ENCODE measurements at regions not wholly inside any gene's neighbourhood (a gene's known extent, or its start where the extent isn't known, plus 50 kb on each side); places are given as distances from the start of the nearest gene placed in this dataset.
A peak's percentile ranks its signal among the peaks of the same experiment; 100 is the strongest.
"Not testable (repeated sequence)": the region's sequence is repeated elsewhere in the genome, so short reads cannot be mapped to it uniquely, and the experiment has no call there.

- peak; percentile 8 for DNase-seq (ENCODE audit: low spot score)
Observed at GRCh38 chr15:54840621-54841398, 355.9 kb downstream of the RSL24D1 start.

GRCh38 chr15:54839379-54839778, 357.4 kb downstream of the RSL24D1 start:
- no peak for DNase-seq (ENCODE audit: low spot score)

- DNase-seq (ENCODE audit: low spot score) = no peak
Observed at GRCh38 chr15:54836052-54836795, 360.5 kb downstream of the RSL24D1 start.

- DNase-seq (ENCODE audit: low spot score) = no peak
Observed at GRCh38 chr15:54829821-54830220, 366.9 kb downstream of the RSL24D1 start.

GRCh38 chr15:54820811-54821210, 375.9 kb downstream of the RSL24D1 start:
- DNase-seq (ENCODE audit: low spot score) = no peak

GRCh38 chr15:54820098-54820497, 376.6 kb downstream of the RSL24D1 start:
- no peak for DNase-seq (ENCODE audit: low spot score)

DNA sequence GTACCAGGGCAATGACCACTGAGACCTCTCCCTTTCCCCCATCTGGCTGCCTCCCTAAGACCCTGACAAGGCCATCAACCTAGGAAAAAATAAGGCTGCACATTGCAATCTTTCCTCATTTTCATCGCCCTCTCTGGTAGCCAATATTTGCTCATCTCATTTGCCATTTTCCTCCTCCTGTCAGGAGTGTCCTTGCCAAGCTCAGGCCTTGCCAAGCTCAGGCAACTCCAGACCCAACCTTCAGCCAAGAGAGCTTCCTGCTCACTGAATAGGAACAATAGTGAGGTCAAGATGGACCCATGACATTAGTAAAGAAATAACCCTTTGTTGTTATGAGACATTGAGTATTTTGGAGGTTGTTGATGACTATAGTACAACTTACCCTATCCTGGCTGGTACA, 380.3 kb downstream of the RSL24D1 start:
- no peak for DNase-seq (ENCODE audit: low spot score)

DNA sequence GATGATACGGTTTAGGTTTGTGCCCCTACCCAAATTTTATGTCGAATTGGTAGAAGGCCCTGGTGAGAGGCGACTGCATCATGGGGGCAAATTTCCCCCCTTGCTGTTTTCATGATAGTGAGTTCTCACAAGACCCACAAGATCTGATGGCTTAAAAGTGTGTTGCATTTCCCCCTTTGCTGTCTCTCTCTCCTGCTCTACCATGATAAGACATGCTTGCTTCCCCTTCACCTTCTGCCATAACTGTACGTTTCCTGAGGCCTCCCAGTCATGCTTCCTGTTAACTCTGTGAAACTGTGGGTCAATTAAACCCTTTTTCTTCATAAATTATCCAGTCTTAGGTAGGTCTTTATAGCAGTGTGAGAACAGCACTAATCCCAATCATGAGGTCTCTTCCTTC, 381.2 kb downstream of the RSL24D1 start:
- no peak for DNase-seq (ENCODE audit: low spot score)

GRCh38 chr15:54812383-54812782, 384.4 kb downstream of the RSL24D1 start:
- DNase-seq (ENCODE audit: low spot score) = peak; percentile 6

DNA sequence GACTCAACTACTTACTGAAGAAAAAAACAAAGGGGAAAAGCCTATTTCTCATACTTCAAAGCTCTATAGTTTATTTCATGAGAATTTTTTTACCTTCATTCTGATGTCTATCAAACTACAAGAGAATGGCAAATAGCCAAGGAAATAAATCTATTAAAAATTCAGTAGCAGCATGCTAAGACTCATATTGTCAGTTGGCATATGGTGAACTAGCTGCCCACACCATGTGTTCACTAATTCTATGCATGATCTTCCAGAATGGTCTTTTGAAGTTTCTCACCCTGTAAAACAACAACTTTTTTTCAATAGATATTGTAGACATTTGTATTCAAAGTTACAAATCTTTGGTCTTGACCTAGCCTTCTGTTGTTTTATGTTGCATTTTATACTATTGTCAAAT, 386.2 kb downstream of the RSL24D1 start:
- DNase-seq (ENCODE audit: low spot score) = no peak

DNA sequence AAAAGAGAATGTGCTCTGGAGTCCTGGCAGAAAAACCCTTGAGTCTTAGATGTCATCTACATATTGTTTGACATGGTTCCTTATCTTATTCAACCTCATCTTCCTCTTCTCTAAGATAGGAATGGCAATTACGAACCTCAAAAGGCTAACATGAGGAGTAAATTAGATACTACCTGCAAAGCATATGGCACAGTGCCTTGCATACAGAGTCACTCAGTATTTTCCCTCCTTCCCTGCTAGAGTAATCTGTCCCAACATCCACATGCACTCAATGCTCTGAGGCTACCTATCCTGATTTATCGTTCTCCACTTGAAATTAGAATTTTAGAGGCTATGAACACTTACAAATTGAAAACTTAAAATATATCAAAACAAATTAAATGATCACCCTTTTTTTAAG, 386.7 kb downstream of the RSL24D1 start:
- no peak for DNase-seq (ENCODE audit: low spot score)

DNA sequence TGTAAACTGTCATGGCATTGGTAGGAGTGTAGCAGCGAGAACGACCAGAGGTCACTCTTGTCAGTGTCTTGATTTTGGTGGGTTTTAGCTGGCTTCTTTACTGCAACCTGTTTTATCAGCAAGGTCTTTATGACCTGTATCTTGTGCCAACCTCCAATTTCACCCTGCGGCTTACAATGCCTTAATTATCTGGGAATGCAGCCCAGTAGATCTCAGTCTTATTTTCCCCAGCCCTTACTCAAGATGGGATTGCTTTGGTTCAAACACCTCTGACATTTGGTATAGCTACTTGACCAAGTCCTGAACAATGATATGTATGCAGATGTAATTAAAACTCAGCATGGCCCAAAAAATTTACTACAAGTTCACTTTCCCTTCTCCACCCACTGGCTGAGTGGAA, 388.4 kb downstream of the RSL24D1 start:
- no peak for DNase-seq (ENCODE audit: low spot score)

DNA sequence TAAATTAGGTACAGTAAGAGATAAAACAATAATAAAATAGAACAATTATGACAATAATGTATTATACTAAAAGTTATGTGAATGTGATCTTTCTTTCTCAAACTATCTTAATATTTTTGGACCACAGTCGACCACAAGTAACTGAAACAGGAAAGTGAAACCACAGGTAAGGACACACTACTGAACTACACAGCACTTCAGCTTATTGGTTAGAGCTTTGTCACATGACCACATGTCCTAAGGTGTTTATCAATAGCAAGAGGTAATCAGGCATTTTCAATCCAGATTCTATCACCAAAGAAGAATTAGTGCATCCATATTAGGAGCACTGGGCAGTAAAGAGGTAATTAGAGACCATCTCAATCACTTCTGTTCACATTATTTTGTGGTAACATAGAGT, 392.8 kb downstream of the RSL24D1 start:
- no peak for DNase-seq (ENCODE audit: low spot score)

DNA sequence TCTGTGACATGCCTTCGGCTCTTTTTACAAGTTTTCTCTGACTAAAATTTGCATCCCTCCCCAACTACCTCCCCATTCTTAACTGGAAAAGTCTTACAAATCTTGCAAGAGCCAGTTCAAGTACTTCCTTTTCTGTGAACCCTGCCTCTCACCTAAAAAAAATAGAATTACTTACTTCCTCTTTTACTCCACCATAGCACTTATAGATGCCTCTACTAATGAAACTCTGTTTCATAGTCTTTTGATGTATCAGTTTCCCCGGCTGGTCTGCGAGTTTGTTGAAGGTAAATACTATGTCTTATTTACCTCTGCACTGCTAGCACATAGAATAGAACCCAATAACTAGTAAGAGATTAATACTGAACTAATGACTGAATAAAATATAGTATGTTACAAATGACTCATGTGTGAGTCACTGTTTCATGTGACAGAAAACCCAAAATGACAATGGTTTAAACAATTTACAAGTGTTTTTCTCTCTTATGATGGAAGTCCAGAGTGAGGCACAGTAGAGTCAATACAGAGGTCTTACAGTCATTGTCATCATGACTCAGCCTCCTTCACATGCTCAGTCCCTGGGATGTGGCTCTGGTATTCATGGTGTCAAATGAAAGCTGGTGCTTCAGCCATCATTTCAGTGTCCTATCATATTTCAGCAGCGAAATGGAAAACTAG, 393.5 kb downstream of the RSL24D1 start:
- no peak for DNase-seq (ENCODE audit: low spot score)

DNA sequence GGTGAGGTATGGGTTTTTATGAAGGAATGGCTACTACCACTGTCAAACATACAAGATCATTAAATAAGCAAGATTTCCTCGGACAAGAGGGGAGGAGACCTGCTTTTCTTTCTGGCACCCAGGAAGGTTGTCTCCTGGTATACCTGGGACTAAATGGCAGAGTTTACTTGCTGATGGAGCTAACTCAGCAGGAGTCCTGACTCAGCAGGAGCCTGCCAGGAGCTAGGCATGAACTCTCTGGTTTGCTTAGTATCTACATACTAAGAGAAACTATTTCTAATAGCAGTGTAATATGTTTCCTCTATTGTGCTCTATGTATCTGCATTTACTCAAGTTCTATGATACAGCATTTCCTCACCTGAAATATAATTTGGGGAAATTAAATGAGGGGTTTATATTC, 404.2 kb downstream of the RSL24D1 start:
- no peak for DNase-seq (ENCODE audit: low spot score)

GRCh38 chr15:54790693-54791092, 406.0 kb downstream of the RSL24D1 start:
- no peak for DNase-seq (ENCODE audit: low spot score)

DNA sequence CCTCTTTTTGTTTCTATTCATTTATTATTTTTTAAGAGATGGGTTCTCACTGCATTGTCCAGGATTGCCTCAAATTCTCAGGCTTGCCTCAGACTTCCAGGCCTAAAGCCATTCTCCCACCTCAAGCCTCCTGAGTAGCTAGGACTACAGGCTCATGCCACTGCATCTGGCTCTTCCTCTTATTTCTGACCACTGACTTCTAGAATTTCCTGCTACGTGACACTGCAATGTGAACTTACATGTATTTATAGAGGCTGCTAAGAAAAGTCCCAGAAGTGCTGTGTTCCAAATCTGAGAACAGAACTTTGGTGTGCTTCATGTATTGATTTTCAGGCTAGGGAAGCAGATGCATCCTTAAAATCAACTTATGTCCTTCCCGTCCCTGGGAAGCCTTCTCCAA, 407.4 kb downstream of the RSL24D1 start:
- no peak for DNase-seq (ENCODE audit: low spot score)

GRCh38 chr15:54781220-54781619, 415.5 kb downstream of the RSL24D1 start:
- not testable (repeated sequence) for DNase-seq (ENCODE audit: low spot score)

DNA sequence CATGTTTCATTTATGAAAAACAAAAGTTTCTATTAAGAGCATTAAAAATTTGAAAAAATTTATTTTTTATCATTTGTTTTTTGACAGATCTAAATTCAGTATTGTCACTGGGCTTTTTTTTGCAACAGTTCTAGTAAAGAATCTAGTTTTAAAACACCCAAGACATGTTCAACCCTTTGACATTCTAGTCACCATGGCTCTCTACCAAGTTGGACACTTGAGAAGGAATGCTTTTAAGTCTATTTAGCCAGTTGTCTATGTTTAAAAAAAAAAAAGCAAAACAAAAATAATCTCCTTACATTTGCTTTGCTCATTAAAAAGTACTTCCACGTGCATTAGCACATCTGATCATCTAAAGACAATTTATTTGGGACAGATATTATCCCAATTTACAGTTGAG, 417.5 kb downstream of the RSL24D1 start:
- DNase-seq (ENCODE audit: low spot score) = no peak

DNA sequence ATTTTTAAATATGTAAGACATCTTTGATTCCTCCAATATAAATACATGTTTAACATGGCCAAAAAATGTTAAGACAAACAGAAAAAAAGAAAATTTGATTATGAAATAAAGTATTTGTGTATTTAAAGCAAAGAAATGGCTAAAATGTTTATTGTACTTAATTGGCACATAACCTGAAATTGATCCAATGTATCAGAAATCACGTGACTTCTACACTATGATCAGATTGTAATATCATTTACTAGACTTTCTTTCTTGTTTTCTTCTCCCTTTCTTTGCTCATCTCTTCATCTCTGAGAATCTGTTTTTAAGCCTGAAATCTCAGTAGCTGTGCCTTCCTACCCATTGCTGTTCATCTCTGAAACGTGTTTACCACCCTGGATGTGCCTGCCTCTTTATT, 420.3 kb downstream of the RSL24D1 start:
- no peak for DNase-seq (ENCODE audit: low spot score)

DNA sequence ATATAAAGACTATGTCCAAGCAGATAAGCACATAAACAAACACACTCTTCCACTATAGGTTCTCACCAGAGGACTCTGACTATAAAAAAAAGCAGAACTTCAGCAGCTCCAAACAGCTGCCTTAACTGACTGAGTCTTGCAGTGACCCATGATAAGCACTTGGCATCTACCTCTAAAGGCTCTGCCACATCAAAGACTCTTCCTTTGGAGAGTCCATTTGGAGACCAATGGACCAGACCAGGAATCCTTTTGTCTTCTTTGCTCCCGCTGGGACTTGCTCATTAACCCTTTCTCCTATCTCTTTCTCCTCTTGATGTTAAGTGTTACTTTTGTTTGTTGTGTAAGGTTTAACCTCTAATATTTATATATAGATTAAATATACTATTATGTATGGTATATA, 424.1 kb downstream of the RSL24D1 start:
- no peak for DNase-seq (ENCODE audit: low spot score)

DNA sequence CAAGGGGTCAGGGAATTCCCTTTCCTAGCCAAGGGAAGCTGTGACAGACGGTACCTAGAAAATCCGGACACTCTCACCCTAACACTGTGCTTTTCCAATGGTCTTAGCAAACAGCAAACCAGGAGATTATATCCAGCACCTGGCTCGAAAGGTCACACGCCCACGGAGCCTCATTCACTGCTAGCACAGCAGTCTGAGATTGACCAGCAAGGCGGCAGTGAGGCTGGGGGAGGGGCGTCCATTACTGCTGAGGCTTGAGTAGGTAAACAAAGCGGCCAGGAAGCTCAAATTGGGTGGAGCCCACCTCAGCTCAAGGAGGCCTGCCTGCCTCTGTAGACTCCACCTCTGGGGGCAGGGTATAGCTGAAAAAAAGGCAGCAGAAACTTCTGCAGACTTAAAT, 447.3 kb downstream of the RSL24D1 start:
- DNase-seq (ENCODE audit: low spot score) = not testable (repeated sequence)

DNA sequence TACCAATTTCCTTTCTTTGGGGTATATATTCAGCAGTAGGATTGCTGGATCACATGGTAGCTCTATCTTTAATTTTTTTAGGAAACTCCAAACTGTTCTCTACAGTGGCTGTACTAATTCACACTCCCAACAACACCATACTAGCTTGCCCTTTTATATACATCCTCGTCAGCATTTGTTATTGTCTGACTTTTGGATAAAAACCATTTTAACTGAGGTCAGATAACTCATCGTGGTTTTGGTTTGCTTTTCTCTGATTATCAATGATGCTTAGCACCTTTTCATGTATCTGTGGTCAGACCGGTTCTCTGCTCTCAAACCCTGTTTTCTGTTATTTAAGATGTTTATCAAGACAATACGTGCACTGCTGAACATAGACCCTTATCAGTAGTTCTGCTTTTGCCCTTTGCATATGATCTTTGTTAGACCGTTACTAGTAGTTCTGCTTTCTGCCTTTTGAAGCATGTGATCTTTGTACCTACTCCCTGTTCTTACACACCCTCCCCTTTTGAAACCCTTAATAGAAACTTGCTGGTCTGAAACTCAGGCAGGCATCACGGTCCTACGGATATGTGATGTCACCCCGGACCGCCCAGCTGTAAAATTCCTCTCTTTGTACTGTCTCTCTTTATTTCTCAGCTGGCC, 474.3 kb downstream of the RSL24D1 start:
- DNase-seq (ENCODE audit: low spot score) = no peak

Measured in HuH-7 (cell line).